HG03280 (cell line): ENCODE measurements at regions not wholly inside any gene's neighbourhood (a gene's known extent, or its start where the extent isn't known, plus 50 kb on each side); places are given as distances from the start of the nearest gene placed in this dataset.

Experiments
- ATAC-seq: cut with Tn5 transposase; IDR thresholded peaks from one replicate; pipeline ENCODE4 v1.9.1; 2021; ENCODE audit warnings: mild to moderate bottlenecking, moderate library complexity; ENCODE audit not compliant: unreplicated experiment

GRCh38 chr18:25875551-25876240 is 214.7 kb downstream of the SS18 start:
- no peak for ATAC-seq

DNA sequence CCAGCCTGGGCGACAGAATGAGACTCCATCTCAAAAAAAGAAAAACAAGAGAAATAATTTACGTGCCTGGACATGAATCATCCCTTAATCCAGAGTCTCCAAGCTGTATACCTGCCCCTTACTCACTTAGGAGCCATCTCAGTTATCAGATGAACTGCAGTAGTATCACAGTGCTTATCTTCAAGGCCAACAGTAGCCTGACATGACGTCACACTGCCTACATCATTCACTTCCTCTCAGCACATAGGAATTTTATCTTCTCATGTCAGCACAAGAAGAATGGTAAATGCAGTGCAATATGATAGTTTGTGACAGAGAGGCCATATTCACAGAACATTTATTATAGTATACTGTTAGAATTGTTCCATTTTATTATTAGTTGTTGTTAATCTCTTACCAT is 216.6 kb downstream of the SS18 start:
- no peak for ATAC-seq

- no peak for ATAC-seq
Measured at GRCh38 chr18:25866331-25866730, 224.1 kb downstream of the SS18 start.

DNA sequence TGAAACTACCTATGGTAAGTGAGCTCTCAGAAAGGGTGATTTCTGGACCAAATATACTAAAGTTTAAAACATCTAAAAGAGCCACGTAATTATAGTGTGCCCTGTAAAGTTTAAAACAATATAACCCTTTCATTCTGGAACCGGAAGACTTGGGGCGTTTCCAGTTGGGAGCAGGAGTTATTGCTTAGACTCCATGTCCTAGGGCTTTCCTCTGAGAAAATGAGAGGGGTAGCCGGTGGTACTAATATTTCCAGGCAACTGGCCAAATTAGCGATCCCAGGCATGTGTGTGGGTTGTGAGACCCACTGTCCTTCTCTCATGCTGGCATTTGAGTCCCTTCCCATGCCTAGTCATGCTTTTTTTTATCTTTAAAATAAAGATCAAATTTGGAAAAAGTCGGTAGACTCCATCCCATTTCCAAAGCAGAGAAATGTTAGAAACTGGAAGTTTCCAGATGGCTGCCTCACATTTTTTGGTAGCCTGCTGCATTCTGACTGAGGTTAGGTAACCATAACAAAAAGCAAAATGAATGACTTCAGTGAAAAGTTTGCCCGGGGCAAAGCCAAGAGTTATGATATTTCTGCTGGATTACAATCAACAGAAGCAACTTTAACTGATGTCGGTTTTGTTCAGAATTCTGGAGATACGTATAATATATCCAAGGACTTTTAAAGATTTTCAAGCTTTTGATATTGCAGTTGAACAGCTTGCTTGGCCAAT is 227.4 kb downstream of the SS18 start:
- ATAC-seq: no peak

- ATAC-seq: no peak
Measured at GRCh38 chr18:25853691-25854433, 236.6 kb downstream of the SS18 start.

GRCh38 chr18:25843791-25844190 is 246.6 kb downstream of the SS18 start:
- no peak for ATAC-seq

GRCh38 chr18:25842665-25843064 is 247.7 kb downstream of the SS18 start:
- no peak for ATAC-seq

- ATAC-seq: no peak
Measured at GRCh38 chr18:25834061-25834460, 256.4 kb downstream of the SS18 start.

- no peak for ATAC-seq
Measured at GRCh38 chr18:25832001-25832604, 258.3 kb downstream of the SS18 start.

DNA sequence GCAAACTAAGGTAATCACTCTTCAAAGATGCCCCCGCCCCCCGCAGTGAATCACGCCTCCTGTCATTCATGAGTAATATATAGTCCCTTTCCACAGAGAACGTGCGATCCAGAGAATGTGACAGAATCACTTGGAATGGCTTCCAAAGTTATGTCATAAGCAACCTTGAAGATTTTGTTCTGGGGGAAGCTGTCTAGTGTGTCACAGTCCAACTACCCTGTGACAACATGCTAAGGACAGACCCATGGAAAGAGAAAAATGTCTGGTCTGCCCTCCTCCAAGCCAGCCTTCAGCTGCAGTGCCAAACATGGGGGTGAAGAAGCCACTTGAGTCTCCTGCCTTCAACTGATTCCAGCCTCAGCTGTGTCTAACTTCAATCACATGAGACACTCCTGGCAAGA is 259.1 kb downstream of the SS18 start:
- no peak for ATAC-seq

GRCh38 chr18:25830787-25831186 is 259.6 kb downstream of the SS18 start:
- ATAC-seq: no peak

DNA sequence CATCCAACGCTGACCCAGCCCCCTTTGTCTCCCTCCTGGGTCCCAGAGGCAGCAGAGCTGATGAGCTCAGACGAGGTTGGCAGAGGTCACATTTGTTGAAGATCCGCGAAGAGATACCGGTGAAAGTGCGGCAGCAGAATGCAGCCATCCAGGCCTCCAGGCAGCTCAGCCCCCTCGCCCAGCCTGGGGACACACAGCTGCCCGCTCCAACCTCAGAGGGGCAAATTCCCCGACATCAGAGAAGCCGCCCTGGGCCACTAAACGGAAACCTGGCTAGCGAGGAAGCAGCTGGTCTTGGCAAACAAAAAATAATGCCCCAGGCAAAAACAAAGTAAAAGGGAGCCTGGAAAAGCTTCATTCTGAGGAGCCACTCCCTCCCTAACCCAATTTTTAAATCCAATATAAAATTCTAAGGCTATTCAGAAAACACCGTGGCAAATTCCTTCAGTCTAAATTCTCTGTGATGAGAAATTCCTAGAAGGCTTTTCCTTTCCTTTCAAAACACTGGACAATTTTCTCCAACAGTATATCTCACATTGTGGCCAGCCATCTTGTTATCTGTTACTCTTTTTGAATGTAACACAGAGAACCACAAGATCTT is 262.4 kb downstream of the SS18 start:
- ATAC-seq: no peak

DNA sequence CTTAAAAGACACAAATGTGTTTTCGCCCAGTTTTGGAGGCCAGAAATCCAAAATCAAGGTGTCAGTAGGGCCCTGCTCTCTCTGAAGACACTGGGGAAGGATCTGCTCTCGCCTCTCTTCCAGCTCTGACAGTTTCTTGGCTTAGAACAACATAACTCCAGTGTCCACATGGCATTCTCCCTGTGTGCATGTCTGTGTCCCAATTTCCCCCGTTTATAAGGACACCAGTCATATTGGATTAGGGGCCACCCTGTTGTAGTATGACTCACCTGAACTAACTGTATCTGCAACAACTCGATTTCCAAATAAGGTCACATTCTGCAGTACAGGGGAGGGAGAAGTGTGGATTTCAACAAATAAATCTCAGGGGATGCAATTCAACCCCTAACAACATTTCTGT is 263.2 kb downstream of the SS18 start:
- ATAC-seq: no peak

- no peak for ATAC-seq
Measured at GRCh38 chr18:25826823-25827222, 263.6 kb downstream of the SS18 start.

DNA sequence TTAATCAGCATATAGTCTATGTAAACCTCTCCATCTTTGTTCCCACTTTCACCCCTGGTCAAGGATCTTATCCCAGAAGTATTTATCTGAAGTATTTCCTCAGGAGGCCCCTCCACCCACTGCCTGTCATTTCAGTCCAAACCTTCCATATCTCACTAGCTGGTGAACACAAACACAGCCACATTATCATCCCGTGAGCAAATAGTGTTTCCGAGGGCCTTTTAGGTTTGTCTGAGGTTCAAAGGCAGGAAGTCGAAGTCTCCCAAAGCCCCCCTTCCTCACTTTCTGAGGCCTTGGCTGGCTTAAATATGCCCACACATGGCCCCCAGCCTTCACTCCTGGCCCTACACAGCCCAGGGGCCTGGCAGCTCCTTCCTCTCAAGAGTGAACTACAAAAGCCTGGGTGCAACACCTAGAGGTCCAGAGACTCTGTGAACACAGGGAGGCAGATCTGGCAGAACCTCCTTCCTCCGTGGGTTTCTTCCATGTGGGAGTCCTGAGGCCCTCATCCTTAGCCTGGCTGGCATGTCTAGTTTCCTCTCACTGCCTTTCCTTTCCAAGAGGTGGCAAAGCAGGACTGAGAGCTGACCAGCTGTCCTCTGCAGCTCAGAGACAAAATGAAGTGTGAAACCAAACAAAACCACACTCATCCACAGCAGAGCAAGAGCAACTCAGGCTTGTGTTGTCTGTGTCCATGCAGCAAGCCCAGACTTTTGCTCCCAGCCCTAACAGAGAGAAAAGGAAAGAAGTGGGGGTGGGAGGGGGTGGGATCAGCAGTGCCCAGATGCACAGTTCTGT is 264.2 kb downstream of the SS18 start:
- no peak for ATAC-seq

DNA sequence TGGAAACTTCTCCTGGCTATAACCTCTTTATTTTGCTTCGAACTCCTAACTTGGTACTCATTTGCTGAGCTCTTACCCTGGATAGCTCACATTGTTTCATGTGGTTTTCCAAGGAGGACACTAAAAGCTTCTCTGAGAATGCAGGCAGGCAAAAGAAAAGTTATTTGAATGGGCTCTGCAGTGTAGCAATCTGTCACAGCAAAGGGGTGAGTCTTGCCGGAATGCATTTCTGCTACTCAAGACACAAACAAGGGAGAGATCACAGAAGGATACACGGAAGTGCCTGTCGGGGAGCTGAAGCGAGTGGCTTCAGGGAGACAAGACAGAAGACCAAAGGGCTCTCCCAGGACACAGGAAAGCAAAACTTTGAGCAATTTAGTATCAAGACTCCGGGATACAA is 265.4 kb downstream of the SS18 start:
- no peak for ATAC-seq

GRCh38 chr18:25819746-25820363 is 270.6 kb downstream of the SS18 start:
- ATAC-seq: no peak

GRCh38 chr18:25818505-25818904 is 271.9 kb downstream of the SS18 start:
- ATAC-seq: no peak

DNA sequence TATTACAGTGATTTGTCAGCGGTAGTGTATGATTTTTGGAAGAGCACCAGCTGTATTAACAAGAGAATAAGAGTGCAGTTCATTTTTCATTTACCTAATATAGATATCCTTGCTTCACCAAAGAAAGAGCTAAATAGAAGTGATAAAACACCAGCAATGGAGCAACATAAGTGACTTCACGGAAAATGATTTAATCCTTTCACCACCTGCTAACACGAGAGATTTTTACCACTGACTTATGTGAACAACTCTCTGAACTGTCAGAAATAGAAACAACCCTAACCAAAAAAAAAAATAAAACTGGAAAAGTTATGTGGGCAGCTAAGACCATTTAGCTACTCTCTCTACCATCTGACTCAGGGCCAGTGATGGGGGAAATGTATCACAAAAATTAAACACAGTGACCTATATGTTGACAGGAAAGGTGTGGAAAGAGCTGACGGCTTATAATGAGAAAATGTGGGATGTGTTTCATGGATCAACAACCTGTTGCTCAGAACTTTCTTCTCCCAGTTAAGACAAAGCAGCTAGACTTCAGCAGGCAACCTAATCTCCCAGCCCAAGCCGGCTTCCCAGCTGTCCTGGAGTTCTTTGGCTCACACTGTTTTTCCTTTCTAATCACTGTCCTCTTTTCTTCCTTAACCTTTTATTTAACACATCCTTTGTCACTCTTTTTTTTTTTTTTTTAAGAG is 272.7 kb downstream of the SS18 start:
- ATAC-seq: no peak
